Stimulated activated CD4-positive, alpha-beta T cell treated with anti-CD3 and anti-CD28 coated beads, Interleukin-1b, Interleukin-23, amount 100 ng/mL, for 4 hours (primary cell): ENCODE measurements at regions not wholly inside any gene's neighbourhood (a gene's known extent, or its start where the extent isn't known, plus 50 kb on each side); places are given as distances from the start of the nearest gene placed in this dataset.

Experiments used
- DNase-seq, 2 donors: peaks; one replicate each; pipeline ENCODE4 v3.0.0-alpha.2; 2020; ENCODE audit warnings: low read depth in 2 of 2

DNA sequence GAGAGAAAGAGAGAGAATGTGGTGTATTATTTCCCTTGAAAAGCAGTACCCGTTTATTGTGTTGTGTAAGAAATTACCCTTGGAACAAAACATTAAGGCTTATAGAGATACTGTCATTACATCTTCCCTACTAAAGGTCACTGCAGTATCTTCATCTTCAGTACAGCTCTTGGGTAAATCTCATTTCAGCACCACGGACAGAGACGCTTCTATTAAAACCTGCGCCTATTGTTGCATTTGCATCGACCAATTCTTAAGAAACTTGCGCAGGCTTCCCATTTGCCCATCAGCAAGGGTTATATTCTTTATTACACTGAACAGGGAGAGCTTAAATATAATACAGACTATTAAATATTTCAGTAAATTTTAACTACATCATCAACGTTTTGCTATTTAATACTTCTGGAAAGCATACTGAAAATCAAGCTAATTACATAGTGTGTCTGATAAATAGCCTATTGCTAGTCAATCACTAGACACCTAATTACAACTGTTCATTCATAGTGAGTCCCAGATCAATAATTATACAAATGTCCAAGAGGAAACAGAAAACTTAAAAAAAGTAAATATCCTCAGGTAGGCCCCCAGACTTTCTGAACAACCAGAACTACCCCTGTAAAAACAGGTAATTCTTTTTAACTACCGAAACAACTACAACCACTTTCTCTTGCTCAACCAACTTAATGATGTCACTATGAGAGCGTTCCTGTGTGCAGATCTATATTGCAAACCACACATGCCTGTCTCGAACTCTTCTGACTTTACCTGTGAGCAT is 350.6 kb downstream of the LIG4 start:
- no peak for DNase-seq

DNA sequence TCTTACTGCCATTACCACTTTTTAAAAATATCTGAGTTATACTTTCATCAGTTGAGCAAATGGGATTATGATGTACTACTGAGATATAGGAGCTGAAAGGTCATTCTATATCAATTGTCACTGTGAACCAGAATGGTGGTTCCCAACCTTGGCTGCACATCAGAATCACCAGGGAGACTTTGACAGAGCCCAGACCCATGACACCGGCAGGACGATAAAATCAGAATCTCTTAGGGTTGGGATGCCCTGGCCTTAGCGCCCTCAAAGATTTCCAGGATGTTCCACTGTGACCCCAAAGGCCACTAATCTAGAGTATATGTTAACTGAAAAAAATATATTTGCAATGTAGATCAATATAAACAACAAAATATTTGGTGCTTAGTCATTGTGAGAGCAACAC is 355.1 kb downstream of the LIG4 start:
- no peak for DNase-seq

- no peak for DNase-seq
Measured at GRCh38 chr13:107854880-107855279, 360.5 kb downstream of the LIG4 start.

GRCh38 chr13:107852072-107852471 is 363.3 kb downstream of the LIG4 start:
- DNase-seq = no peak

GRCh38 chr13:107851670-107852069 is 363.7 kb downstream of the LIG4 start:
- no peak for DNase-seq

- DNase-seq = no peak
Measured at GRCh38 chr13:107847406-107847805, 367.9 kb downstream of the LIG4 start.

DNA sequence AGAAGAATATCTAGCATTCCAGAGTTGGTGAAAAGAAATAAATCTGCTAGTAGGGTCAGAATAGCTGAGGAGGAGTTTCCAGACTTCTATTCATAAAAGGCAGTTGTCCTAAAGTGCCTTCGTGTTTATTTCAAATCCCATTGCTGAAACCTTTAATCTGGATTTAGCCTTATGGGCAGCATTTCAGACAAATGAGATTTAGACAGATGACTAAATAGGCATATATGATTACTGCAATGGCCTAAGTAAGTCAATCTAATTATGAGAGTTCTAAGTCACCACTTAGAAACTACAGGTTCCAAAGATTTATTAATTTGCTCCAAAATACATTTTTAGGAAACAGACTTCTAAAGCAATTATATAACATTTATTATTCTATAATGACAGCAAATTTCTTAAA is 368.7 kb downstream of the LIG4 start:
- no peak for DNase-seq

DNA sequence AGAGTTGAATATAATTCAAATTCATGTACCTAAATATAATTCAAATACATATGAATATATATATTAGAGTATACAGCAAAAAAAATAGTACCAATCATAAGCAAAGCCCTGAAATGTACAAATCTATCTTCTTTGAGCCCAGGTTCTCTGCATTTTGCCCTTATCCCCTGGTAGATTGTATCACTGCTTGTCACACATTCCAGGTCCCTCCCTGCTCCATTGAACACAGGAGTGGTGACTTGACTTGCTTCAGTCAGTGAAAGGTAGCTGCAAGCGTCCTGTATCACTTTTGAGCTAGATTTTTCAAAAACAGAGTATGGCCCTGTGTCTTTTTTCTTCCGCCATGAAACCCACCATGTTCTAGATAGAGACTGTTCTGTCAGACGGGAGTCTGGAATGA is 369.4 kb downstream of the LIG4 start:
- no peak for DNase-seq

- DNase-seq = no peak
Measured at GRCh38 chr13:107843681-107844080, 371.7 kb downstream of the LIG4 start.

DNA sequence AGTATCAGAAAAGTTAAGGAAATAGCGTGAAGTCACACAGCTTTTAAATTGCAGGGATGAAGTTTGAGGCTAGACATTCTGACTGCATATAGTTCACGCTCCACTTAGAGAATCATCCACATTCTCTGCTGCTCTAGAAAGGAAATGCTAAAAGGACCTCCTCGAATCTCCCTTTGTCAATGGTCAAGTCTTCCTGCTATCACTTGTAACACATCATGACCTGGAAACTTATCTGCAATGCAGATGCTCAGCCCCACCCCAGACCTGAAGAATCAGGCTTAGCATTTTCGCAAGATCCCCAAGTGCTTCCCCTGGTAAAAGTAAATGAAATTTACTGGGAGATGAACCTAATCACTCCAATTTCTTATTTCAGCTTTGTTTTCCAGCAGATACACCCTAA is 372.1 kb downstream of the LIG4 start:
- no peak for DNase-seq

GRCh38 chr13:107842562-107843180 is 372.7 kb downstream of the LIG4 start:
- DNase-seq = no peak

DNA sequence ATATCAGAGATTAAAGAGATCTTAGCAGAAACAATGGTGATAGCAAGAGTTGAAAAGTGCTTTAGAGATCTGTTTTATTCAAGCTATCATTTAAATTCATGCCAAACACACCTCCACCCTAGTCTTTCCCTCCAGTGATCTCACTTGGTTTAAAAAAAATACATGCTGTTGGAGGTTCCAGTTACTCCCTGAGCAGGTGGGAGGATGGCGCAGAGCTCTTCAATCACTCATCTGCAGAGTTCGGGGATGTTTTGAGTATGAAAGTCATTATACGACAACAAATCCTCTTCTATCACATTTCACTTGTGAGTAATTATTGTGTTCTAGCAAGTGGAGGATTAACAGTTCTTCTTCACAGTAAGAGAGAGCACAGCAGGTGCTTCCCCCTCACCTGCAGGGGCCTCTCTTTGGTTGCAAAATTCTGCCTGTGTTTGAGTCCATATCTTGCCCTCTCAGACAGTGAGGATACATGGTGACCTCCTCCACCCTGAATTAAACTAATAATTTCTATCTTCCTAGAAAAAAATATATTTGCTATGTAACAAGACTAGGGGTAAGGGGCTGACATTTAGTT is 376.7 kb downstream of the LIG4 start:
- no peak for DNase-seq

DNA sequence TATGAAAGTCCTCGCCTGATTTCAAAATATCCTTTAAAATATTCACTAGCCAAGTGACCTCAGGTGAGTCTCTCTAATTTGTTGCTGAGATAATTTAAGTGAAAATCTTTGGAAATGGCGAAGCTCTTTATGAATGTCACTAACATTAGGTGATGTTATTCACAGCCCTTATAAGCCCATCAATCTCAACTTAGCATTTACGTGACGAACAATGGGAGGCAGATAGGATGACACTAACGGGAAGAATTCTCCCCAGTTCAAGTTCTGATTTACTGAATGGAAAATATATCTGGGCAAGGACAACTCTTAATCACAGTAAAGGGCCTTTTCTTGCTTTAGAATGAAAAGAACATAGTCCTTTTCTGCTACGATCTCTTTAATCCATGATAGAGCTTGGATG is 378.7 kb downstream of the LIG4 start:
- no peak for DNase-seq

- no peak for DNase-seq
Measured at GRCh38 chr13:107835339-107836018, 379.9 kb downstream of the LIG4 start.

DNA sequence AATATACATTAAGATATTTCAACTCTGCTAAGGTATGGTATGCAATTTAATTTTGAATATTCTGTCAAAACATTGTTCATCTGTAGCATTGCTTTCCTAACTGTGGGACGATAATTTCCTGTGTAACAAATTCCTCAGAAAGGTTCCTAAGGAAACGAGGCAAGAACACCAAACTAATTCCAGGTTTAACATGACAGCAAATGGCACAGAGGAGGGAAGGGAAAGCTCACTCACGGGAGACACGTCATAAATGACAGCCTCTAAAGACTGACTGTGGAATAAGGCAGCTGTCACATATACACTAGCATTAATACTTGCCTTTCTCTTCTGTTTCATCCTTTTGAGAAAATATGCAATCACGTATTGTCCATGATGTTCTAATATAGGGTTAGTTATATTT is 380.6 kb downstream of the LIG4 start:
- no peak for DNase-seq

- no peak for DNase-seq
Measured at GRCh38 chr13:107834281-107834680, 381.1 kb downstream of the LIG4 start.

- DNase-seq = no peak
Measured at GRCh38 chr13:107832500-107833100, 382.7 kb downstream of the LIG4 start.

- DNase-seq = no peak
Measured at GRCh38 chr13:107830804-107831203, 384.5 kb downstream of the LIG4 start.

GRCh38 chr13:107827840-107828549 is 387.3 kb downstream of the LIG4 start:
- no peak for DNase-seq

- no peak for DNase-seq
Measured at GRCh38 chr13:107824635-107825034, 390.7 kb downstream of the LIG4 start.

GRCh38 chr13:107822006-107822405 is 393.3 kb downstream of the LIG4 start:
- no peak for DNase-seq

- DNase-seq = no peak
Measured at GRCh38 chr13:107821492-107821891, 393.8 kb downstream of the LIG4 start.
